ENCODE measurements at regions not wholly inside any gene's neighbourhood (a gene's known extent, or its start where the extent isn't known, plus 50 kb on each side); places are given as distances from the start of the nearest gene placed in this dataset.

GRCh38 chr7:42692621-42693020 is 219.2 kb downstream of the C7orf25 start:
- TF ChIP-seq CTCF (IDR thresholded peaks at IDR 0.05; ENCODE audit: insufficient read depth, low read depth, low read length): no peak
- no peak for TF ChIP-seq EZH2 (IDR thresholded peaks at IDR 0.05; ENCODE audit: insufficient read depth, low read length)

Data from astrocyte (in vitro differentiated cells and primary cell).